Vagina (tissue), 2 donors: ENCODE measurements at regions not wholly inside any gene's neighbourhood (a gene's known extent, or its start where the extent isn't known, plus 50 kb on each side); places are given as distances from the start of the nearest gene placed in this dataset.

Experiments used
- POLR2A ChIP-seq, 2 donors: fragments of 450-650 bp; IDR thresholded peaks; one replicate each; pipeline ENCODE4 v1.6.1; 2017; ENCODE audit warnings: antibody characterized with exemption in 2 of 2, mild to moderate bottlenecking in 2 of 2, moderate library complexity in 2 of 2
- POLR2AphosphoS5 ChIP-seq, 2 donors: sonication (generic); formaldehyde crosslinking; IDR thresholded peaks; one replicate each; pipeline ENCODE4 v1.9.0; 2017; ENCODE audit warnings: antibody characterized with exemption in 2 of 2, mild to moderate bottlenecking in 2 of 2, low read depth in 1 of 2; ENCODE audit not compliant: insufficient read depth in 1 of 2
- TF ChIP-seq, protein P1 (sequence below), 3 experiments: fragments of 450-650 bp in 2 of 3; fragments of 200-600 bp in 1 of 3; sonication (generic) in 1 of 3; IDR thresholded peaks; one replicate each; pipeline ENCODE4 v1.5.1; 2017 to 2019; ENCODE audit warnings: antibody characterized with exemption in 3 of 3, mild to moderate bottlenecking in 2 of 3, moderate library complexity in 2 of 3

DNA sequence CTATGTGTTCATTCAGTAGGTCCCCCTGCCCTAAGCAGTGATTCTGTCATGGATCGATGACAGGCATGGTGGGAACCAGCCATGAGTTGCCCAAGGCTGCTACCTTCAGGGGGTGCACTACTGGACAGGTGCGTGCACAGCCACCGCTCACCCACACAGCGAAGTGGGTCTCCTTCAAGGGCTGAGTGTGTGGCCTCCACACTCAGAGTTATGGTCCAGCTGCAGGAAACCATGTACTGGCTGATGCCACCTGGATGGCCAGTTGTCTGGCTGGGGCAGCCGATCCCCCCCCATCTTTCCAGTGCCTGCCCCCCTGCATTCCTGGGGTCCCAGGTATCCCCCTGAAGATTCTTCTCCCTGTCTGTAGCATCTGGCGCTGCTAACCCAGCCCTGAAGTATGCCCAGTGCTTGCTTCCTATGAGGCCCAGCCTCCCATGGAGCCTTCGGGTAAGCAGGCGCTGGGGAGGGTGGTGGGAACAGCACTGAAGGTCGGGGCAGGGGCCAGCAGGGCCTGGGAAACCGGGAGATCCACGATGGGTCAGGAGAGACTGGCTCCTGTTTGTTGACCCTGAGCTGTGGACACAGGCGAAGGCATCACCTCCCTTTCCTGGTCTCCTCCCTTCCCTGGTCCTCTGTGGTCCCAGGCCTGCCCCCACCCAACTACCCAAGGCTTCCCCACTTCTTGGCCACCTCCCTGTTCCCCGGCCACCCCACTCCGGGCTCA is 106.0 kb downstream of the VEGFA start:
- TF ChIP-seq, protein P1, sequence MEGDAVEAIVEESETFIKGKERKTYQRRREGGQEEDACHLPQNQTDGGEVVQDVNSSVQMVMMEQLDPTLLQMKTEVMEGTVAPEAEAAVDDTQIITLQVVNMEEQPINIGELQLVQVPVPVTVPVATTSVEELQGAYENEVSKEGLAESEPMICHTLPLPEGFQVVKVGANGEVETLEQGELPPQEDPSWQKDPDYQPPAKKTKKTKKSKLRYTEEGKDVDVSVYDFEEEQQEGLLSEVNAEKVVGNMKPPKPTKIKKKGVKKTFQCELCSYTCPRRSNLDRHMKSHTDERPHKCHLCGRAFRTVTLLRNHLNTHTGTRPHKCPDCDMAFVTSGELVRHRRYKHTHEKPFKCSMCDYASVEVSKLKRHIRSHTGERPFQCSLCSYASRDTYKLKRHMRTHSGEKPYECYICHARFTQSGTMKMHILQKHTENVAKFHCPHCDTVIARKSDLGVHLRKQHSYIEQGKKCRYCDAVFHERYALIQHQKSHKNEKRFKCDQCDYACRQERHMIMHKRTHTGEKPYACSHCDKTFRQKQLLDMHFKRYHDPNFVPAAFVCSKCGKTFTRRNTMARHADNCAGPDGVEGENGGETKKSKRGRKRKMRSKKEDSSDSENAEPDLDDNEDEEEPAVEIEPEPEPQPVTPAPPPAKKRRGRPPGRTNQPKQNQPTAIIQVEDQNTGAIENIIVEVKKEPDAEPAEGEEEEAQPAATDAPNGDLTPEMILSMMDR (IDR thresholded peaks at IDR 0.05): no peak
- TF ChIP-seq POLR2A (IDR thresholded peaks at IDR 0.05) (no peak), POLR2AphosphoS5 (IDR thresholded peaks at IDR 0.05; ENCODE audit: insufficient read depth in 1 of 2, low read depth in 1 of 2) (no peak)
